GM19324 (cell line): ENCODE measurements at regions not wholly inside any gene's neighbourhood (a gene's known extent, or its start where the extent isn't known, plus 50 kb on each side); places are given as distances from the start of the nearest gene placed in this dataset.

Experiments
- ATAC-seq: cut with Tn5 transposase; IDR thresholded peaks from one replicate; pipeline ENCODE4 v1.9.1; 2021; ENCODE audit warnings: mild to moderate bottlenecking, moderate library complexity; ENCODE audit not compliant: unreplicated experiment, low FRiP score

DNA sequence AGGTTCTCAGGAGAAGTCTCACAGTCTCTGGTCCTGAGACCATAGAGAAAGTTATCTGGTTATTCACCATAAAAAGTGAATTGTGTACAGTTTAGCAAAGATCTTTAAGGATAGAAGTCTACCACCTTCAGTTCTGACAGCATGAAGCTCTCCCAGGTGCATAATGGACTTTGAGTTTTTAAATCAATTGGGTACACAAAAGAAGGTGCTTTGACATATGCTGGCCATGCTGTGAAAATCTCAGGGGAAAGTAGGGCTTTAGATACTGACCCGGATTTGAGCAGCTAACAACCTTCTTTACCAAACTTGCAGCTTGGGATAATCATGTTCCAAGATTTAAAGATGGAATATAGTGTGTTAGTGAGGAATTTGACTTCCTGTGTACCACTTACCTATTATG lies 264.2 kb downstream of the ZSWIM6 start:
- ATAC-seq, result no peak

DNA sequence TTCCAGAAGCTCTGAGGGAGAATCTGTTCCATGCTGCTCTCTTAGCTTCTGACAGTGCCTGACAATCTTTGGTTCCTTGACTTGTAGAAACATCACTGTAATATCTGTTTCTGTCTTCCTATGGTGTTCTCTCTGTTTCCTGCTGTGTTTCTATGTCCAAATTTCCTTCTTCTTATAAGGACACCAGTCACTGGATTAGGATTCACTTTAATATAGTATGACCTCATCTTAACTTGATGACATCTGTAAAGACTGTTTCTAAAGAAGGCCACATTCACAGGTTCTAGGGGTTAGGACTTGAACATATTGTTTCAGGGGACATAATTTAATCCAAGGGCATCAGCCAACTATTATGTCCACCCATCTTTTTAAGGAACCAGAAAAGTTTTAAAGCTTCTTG lies 265.6 kb downstream of the ZSWIM6 start:
- no peak for ATAC-seq

DNA sequence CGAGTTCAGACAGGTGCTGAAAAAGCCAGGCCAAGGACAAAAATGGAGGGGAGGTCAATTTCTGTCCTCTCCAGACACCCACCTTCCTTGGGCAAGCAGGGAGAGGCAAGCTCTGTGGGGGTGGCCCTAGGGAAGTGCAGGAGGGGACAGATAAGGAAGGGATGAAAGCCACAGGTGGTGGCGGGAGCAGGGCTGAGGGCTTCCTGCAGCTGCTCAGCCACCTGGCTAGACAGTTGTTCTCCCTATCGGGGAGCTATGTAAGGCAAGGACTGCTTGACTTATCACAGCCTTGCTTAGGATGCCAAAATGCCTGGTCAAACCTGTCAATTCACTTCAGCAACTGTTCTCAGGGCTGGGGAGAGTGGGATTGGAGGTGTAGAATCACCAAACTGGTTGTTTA lies 266.1 kb downstream of the ZSWIM6 start:
- ATAC-seq, result no peak

DNA sequence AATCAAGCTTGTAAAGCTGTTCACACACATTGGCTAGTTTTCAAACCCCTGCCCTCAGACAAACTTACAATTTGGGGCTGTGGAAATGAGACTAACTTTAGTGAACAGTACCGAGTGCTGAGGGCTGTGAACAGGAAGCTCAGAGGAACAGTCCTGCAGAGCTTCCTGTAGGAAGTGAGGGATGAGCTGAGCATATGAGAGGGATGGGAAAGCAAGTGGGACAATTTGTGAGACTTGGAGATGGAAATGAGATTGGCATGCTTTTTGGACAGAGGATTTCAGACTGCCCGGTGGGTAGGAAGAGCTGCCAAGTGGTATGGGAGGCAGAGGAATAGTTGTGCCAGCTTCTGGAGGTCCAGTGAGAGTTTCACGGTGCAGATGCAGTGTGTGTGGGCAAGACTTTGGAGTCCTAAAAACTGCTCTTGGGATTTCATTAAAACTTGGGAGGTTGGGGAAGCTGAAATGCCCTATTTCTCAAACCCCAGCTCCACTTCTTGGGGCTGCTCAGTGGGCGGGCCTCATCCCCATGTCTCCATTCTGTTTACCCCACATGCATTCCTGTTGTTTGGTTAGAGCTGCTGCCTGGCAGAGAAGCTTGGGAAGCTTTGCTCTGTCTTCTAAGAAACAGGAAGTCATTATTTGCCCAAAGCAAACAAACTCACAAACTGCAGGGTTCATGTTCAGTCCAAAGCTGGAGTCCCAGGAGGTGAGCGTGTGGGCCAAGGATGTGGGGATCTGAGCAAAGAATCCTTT lies 267.5 kb downstream of the ZSWIM6 start:
- no peak for ATAC-seq

DNA sequence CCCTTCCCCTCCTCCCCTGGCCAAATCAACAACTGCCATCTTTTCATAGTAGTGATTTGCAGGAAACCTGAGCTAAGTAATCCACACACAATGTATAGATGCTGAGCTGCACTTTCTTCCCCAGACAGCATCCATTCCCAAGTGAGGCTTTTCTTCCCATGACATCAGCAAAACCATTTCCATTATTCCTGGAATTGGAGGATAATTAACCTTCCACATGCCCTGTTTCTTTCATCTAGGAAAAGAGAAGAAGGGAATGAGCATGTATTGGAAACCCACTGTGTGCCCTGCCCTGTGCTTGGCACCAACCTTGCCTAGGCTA lies 268.0 kb downstream of the ZSWIM6 start:
- ATAC-seq, result no peak

DNA sequence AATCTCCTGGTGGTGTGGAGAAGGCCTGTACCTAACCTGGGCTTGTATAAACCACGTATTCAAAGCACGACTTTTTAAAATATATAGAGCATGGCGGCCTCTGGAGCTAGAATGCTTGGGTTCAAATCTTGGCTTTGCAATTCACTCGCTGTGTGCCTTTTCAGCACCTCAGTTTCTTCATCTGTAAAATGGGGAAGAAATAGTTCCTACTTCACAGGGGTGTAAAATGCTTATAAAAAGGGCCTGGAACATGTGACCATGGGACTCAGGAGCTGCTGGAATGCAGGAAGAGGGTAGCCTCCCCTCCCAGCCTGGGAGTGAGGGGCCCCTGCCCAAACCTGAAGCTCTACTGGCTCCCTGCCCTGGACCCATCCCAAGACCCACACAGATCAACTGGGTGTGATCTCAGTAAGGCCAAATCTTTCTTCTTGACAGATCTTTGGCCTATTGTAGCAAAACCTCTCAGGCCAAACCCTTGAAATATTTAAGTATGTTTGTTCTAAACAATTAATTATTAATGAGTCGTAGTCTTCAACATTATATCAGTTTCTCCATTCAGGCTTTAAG lies 269.0 kb downstream of the ZSWIM6 start:
- ATAC-seq, result no peak

DNA sequence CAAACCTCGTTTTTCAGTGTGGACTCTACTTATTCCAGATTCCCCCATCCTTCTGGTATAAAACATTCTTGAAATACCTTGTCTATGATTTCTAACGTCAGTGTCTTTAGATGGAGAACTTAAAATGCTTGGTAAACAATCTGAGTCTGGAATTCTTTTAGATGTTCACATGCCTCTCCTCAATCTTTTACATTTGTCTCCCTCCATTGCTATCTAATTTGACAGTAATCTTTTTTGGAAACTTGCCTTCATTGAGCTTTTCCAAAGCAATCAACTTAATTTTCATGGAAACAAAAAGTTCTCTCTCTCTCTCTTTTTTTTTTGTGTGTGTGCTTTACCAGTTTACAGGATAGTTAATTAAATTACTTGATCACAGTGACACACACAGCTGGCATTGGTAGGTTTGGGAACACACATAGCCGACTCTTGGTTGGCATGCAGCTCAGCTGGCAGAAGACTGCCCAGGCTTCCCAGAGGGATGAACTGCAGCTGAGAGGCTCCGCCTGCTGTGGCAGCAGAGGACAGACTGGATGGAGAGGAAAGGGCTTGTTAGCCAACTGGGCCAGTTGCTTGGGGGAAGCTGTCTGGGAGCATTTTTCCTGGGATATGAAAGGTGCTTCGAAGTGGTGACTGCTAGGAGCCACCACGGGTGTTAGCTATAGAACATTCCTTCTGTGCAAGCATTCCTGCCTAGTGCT lies 271.3 kb downstream of the ZSWIM6 start:
- ATAC-seq, result no peak

DNA sequence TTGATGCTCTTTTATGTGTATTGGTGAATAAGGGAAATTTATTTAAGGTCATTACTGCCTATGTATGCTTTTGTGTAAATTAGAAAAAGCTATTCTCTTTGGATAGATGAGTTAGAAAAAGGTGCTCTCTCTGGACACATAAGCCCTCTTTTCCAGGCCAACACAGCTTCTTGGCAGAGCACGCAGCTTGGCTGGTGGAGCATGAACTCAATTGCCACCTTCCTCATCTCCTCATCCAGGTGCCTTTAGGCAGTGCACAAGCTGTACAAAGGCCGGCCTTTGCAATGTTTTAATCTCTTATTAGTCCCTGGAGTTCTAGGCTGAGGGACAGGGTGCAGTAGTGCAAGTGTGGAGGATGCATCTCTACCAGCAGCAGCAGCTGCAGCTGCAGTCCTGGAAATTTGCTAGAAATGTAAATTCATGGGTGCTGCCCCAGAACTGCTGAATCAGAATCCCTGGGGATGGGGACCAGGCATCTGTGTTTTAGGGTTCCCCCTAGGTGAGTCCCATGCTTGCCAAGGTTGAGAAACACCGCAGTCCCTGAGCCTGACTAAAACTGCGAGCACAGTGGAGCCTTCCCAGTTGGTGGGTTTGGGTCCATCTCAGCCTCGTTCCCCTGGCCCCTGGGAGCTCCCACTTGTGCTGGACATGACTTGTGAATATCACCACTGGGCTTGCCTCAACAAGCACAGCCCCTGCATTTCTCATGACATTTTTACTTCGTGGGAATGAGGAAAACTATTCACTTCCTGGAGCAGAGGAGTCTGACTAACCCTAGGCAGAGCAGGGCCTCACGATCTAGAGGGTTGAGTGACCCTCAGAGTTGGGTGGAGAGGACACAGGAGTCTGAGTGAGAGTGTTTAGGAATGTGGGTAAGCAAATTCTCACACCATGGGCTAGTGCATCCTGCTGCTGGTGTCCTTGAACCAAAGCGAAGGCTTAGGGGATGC lies 272.3 kb downstream of the ZSWIM6 start:
- no peak for ATAC-seq

DNA sequence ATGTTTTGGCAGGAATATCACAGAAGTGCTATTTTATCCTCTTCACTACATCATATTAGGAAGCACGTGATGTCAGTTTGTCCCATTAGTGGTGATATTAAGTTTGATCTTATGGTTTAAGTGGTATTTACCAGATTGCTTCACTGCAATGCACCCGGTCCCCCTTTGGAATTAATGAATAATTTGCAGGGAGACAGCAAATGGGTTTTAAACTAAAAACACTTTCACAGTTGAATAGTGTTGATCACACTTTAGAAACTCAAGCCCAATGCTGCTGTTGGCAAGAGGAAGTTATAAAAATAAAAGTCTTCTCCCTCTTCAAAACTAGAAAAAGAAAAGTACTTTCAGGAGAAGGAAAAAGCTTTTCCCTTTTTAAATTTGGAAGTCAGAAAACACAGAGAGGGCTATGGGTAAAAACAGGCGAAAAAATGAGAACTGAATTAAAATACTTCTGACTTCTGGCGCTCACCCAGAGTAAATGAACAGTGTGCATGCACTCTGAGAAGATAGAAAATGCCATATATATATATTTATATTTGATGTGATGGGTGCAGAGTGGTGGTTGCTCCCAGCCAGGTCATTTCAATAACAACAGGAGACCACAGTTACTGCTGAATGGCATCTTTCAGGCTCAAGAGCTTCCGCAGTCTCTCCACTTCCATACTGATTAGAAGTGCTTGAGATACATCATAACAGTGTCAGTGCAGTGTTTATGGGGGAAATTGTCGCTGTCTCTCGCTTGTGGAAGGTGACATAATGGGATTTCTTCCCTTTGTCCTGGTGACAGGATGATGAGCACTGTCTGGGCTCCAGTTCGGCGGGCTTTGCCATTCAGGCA lies 278.0 kb downstream of the ZSWIM6 start:
- no peak for ATAC-seq

DNA sequence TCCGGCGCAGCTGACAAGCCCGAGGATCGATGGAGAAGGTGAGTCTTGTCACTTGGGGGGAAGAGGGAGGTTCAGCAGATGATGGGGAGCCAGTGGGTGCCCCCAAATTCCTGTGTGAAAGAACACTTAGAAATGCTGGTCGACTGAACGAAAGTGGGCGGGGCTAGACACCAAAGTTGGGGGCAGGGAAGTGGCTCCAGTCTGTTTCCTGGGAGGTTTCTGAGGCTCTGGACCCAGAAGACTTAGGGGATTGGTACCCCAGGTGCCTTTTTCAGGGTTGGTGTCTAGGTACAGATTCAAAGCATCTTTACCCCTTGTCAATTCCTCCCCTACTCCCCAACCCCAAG lies 278.6 kb downstream of the ZSWIM6 start:
- no peak for ATAC-seq

DNA sequence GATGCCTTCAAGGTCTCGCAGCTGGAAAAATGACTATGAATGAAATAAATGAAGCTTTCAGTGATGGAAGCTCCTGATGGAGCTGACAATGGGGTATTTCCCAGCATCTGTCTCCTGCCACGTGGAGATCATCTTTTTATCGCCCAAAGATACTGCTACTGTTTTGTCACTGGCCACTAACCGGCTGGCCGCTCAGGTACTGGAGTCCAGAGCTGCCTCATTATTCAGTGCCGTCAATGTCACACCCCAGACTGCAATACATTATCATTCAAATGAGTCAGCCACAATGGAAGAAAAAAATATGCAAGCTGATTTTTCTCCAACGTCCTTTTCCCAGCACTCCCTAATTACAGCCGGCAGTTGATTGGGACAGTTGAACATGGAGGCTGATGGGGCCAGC lies 280.4 kb downstream of the ZSWIM6 start:
- ATAC-seq, result no peak

DNA sequence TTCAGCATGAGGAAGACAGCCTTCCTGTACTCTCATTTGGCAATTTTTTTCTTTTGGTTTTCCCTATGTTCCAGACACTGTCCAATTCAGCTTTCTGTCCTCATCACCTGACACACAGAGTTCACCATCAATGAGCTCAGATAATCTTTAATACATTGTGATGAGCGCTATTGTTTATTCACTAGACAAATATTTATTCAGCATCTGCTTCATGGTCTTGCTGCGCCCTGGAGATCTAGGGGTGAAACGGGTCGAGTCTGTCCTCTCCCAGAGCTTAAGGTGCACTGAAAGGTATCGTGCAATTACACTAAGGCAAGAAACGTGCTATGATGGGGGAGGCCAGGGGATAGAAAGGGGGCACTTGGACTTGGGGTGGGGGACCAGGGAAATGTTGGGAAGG lies 281.6 kb downstream of the ZSWIM6 start:
- ATAC-seq, result no peak

DNA sequence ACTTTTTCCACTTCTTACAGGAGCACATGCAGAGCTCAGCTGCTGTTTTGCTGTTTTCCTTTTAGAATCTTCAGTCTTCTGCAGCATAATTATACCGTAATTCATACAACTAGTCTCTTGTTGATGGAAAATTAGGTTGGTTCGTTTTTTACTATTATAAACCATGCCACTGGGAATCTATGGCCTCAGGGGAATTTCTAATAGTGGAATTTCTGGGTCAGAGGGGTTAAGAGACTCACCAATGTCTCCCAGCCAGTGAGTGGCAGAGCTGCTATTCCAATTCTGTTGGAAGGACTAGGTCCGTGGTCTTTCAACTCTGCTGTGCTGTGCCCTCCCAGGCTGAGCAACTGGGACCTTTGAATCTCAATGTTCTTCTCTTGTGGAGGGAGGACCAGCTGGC lies 282.5 kb downstream of the ZSWIM6 start:
- no peak for ATAC-seq

DNA sequence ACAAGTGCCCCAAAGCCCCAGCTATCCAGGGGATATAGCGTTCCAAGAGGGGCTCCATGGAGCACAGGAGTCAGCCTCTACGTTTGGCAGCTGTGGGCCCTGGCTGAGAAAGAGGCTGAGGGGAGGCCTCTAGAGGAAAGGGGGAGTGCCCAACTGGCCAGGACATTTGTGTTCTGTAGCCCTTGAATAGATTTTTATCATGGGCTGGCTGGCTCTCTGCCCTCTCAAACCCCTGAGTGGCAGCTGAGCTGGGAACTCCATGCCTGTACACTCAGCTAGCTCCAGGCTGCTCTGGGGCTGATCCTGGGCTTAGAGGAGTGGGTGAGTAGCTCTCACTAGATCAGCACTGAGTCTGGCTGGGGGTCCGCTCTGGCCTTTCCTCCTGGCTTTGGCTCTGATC lies 285.0 kb downstream of the ZSWIM6 start:
- no peak for ATAC-seq

DNA sequence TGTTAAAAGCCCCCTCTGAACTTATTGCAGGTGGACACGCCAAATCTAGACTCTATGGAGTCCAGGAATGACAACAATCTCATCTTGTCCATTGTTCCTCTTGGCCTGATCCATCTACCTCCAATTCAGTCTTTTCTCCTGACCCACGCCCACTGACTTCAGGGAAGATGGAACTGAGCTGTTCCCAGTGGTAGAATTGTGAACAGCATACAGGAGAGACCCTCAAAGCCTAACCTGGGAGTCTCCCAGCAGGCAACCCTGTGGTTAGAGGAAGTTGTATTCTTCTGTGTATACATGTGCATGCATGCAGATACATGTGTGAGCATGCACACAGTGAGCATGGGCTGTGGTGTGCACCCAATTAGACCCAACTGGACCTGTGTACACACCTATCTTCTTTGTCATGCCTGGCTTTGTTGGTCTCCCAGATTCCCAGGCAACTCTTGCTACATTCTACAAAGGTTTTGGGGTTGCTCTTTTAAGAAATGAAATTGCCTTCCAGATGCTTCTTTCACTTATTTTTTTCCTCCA lies 286.0 kb downstream of the ZSWIM6 start:
- no peak for ATAC-seq

DNA sequence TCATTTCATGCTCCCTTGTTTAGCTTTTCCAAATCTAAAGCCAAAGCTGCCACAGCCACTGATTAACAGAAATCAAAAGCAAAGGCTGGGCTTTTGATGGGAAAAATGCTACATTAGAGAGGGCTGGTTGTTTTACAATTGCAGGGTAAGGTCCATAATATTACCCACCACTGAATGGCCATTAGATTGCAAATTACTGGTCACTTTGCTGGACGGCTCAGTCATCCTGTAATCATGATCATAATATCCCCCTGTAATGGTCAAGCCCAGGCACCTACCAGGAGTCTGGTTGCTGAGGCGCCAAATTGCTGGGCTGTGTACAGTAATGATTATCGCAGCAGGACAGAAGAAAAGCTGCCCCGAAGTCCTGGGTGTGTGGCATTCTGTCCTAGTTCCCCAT lies 286.5 kb downstream of the ZSWIM6 start:
- no peak for ATAC-seq

DNA sequence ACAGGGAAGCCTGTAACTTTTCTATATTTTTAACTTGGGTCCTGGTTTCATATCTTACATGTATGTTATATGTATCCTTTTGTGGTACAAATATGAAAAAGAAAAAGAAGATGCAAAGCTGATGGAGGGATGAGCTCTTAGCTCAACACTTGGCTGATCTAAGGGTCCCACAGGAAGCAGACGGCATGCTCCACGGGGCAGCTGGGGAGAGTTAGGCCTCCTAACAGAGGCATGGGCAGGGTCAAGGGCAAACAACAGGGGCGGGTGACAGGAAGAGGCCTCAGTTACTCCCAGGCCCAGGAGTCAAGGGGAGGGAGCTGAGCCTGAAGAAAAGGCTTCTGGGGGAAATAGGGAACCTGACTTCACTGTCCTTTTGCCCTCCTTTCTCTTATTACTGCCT lies 287.2 kb downstream of the ZSWIM6 start:
- no peak for ATAC-seq

DNA sequence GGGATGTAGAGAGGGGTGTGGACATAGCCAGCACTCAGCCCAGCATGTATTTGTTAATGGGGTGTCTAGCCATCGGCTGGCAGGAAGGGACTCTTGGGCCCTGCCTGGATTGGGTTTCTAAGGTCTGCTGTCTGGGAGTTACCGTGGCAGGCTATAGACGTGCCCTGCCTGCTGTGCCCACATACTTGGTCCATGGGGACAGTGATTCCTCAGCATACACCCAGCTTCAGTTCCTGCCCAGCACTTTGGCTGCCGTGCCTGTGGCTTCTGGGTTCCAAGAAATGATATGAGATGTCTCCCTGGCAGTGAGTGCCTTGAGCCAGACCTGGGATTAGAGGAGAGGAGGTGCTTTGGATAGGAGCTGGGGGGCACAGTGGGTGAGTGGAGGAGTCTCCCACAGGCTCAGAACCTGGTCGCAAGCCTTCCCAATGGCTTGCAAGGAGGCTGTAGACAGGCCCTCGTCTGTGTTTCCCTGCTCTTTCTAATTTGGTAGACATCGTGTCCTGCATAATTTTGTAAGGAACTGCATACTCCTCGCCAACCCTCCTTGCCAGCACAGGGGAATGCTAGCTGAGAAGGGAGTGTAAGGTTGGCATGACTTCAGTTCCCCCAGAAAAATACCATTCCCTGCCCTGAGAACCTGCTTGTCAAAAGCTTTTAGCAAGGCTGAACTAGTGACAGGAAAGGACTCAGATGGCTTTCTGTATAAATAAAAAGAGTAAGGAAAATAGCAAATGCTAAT lies 287.9 kb downstream of the ZSWIM6 start:
- no peak for ATAC-seq

DNA sequence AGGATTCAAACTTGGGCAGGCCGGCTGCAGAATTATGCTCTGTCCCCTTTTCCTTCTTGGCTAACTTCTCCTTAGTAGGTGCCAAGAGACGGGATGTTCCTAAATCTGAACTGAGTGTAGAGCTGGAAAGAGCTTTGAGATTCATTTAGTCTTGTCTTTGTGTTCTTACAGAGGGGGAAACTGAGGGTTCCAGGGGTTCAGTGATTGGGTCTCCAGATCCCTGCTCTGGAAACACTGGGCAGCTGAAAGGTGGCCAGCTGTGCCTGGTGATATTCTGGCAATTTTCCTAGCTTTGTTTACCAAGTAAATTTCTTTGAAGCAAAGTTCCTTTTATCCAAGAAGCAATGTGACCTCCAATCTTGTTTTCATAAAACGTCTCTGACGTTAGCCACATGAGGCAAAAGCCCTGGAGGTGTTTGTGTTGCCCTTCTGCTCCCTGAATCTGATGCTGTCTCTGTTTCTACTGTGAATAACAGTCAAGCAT lies 288.7 kb downstream of the ZSWIM6 start:
- ATAC-seq, result no peak
